ENCODE measurements at regions not wholly inside any gene's neighbourhood (a gene's known extent, or its start where the extent isn't known, plus 50 kb on each side); places are given as distances from the start of the nearest gene placed in this dataset.

DNA sequence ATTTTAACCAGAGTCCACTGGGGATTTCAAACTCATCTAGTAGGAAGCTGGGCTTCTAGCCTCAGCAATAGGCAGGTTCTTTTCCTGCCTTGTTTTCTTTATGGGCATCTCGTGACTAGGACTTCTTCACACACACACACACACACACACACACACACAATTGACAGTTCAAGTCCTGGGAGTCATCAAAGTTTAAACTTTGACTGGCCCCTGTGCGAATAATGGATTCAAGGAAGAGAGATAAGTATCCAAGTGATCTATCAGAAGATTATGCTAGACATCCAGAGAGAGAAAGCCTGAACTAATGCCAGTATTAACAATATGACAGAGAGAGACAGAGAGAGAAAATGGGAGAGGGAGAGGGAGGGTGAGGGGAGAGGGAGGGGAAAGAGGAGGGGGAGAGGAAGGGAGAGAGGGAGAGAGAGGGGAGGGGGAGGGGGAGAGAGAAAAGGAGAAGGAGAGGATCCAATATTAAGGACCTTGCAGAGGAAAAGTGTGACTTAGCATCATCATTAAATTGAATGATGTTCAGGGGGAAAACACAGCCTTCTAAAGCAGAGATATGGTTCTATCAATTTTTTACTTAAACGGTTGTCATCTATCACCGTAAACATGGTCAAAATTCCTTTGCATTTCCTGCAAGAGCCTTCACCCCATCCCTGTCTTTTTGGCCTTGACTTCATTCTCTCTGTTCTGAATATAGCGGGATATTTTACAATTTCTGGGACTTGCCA is 327.6 kb upstream of the ZEB2 start:
- no peak for DNase-seq

DNA sequence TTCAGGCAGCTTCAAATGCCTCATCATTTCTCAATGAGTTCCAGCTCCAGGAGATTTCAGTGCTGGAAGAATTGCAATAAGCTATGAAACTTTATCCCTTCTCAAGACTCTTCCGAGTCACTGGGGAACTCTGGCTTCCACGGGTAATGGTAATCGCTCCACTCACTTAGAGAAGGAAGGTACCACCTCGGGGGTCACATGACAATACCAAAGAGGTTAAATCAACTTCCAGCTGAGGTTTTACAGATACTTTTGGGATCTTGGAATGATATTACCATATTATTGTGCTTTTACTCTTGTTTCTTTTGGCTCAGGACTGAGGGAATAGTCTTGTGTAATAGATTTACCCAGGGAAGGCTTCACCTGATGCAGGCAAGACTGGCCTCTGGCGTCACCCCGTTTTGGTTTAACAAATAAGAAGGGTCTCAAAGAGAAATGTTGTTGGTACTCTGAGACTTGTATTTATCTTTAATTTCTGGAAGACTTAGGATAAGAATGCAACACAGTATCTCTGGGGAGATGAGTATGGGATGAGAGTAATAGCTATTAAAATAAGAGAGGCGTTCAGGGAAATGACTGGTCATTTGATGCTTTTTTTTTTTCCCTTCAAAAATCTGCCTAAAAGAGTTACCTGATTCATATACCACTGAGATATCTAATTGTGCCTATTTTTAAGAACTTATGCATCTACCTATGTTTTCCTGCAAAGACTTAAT is 316.9 kb upstream of the ZEB2 start:
- no peak for DNase-seq

DNA sequence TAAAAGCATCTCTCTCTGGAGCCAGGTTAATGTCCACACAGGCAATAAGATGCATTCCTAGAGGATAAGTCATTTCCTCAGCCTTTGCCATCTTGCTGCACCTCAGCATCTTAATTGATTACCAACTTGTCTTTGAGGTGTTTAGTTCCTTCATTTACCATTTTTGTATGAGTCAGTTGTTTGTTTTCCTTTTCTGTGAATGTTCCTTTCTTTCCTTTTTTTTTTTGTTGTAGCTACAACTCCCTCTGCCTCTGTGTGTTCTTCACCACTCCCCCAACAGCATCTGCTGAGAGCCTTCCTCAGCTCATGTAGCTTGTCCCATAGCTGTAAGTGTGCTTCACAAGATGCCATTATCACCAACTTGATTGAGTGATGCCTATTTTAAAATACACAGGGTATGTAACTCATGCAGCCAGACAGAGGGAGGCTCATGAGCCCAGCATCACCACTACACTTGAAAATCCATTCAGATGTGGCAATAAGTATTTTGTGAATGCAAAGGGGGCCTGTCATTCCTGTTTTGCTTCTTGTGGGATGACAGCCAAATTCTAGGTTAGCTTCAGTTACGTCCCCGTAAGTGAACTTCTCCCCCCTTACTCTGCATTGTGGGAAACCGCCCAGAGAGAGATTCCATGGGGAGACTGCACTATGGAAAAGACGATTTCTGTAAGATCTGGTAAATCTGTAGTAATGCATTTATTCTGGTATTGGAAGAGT is 315.9 kb upstream of the ZEB2 start:
- no peak for DNase-seq

DNA sequence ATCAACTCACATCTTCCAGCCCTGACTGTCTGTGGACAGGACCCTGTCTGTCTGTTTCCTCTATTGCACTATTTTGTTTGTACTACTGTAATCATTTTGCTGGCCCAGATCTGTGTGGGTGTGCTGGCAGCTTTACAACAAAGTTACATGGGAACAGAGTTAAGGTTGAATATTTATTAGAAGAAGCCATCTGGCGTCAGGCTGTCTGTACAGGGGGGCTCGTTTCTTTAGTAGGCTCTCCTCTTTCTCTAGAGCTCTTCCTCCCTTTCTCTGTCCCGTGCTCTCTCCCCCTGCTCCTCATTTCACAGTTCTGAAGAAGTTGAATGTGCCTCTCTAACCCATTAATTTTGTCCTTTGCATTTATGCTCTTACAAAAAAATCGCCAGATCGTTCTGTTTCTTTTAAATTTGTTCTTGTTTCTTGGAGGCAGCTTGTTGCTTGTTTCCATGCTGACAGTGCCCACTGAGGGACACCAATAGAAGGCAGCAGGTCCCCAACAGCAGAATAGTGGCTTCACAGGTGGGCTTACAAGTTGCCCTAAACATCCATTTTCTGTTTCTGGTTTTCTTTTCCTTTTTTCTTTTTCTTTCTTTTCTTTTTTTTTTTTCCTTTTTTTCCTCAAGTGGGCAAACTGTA is 315.2 kb upstream of the ZEB2 start:
- DNase-seq, result no peak

DNA sequence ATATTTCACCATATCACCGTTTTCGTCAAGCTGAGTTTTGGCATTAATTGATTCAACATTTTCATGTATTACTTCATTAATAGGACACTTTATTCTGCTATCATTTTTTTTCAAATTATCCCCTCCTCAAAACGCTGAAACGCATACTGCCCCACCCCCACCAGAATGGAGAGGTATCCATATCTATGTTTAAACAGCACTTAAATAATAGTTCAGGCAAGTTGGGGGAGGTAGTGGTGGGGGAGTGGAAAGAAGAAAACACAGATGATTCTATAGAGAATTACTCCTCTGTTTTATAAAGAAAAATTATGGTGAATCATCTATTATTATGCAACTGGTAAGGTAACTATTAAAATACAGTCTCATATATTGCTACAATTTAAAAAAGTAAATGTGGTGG is 314.4 kb upstream of the ZEB2 start:
- no peak for DNase-seq

DNA sequence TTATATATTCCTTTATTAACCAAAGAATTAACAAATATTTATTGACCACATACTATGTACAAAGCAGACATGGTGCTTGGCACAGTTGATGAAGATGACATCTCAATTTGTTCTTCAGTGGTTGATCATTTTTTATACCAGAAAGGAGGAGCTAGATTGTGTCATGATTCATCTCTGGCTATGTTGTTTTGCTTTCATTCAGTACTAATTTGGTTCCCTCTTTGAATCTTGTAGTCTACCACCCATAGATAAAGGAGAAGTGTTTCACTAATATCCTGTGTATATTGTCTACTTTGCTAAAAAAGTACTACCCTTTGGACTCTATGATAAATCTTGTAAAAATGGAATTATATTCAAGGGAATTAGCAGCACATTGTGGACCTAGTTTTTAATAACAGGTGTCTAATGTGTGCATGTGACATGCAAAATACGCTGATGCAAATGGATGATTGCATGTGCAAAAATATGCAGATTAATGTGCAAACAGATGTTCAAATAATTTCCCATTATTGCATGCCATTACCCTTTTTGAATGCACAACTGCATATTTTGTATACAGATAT is 313.2 kb upstream of the ZEB2 start:
- no peak for DNase-seq

DNA sequence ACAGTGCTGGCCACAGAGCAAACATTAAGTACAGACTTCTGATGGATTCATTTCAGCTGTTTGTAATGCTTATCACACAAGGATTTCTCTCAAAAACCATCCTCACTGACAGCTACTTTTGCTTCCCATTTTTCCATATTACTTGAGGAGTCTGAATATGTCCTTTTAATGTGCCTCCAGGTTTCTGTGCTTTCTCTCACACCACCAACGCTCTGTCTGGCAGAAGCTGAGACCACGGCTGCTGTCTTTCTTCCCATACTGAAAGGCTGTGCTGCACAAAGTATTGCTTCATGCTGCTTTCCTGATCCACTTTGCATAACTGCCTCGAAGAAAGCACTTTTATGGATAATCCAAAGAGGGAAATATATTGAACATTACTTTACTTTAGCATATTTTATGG is 312.1 kb upstream of the ZEB2 start:
- DNase-seq, result no peak

DNA sequence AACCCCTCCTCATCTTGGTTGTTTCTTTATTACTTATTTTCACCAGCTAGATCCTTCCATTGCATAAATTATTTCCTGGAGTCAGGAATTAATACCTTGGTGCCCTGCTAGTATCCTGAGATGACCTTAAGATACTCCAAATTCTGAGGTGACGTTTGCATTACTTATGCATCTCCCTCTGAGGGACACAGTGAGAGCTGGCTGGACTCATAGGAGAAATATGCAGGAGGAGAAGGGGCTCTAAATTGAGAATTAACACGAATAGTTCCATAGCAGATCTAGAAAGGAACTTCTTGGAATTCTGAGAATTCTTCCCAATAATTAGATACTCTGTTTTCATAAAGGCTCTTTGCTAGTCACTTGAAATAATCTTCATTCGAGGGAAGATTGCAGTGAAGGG is 310.6 kb upstream of the ZEB2 start:
- no peak for DNase-seq

DNA sequence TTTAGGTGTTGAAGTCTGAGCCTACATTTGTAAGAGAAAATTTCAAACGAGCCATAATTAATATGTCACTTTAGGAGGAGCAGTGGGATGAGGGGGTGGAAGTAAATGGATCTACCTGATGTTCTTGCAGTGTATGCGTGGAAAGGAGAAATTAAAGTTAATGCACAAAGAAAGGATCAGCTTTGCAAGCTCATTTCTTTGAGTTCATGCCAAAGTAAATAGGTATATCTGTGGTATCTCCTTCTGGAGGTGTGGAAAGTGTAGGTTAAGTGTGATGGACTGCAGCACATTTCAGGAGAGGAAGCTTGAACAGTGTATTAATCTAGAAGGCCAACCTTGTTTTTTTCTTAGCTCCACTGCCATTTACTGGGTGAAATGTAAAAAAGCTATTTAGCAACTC is 307.5 kb upstream of the ZEB2 start:
- no peak for DNase-seq

DNA sequence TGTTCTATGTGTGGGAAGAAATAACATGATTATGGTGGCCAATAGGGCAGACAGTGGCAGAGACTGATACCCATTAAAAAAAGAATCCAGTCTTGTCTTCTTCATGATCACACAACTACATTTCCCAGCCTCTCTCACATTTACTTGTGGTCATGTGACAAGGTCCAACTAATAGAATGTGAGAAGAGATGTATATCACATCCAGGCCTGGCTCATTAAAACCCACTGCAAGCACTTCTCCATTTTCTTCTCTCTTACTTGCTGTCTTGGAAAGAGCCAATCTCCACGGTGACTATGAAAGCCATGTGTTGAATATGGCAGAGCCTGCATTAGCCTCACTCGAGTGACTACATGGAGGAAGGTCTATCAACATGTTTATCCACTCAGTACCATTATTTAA is 306.2 kb upstream of the ZEB2 start:
- DNase-seq, result no peak

DNA sequence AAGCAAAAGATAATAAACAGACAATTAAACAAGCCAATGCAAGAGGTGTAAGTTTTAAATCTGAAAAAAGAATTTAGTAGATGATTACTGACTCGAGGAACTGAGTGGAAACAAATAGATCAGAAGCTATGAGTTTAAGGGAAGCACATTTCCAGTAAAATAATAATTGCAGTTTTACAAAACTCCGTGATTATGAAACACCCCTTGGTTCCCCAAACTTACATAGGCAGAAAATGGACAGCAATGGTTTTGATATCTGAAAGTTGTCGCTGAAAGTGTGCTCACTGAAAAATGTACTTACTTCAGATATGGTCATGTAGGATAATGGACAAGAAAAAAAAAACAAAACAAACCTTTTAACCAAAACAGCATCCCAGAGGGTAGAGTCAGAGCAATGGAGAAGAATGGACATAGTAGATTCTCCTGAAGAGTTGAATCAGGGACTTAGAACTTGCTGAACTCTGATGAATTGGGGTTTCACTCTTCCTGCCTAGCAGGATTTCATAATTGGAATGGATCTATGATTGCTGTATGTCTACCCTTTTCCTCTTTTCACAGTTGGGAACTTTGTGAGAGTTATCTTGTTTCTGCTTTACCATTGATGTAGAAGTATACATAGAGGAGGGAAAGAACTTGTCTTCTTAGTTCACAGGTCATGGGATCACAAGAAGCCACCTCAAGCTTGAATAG is 305.6 kb upstream of the ZEB2 start:
- no peak for DNase-seq

DNA sequence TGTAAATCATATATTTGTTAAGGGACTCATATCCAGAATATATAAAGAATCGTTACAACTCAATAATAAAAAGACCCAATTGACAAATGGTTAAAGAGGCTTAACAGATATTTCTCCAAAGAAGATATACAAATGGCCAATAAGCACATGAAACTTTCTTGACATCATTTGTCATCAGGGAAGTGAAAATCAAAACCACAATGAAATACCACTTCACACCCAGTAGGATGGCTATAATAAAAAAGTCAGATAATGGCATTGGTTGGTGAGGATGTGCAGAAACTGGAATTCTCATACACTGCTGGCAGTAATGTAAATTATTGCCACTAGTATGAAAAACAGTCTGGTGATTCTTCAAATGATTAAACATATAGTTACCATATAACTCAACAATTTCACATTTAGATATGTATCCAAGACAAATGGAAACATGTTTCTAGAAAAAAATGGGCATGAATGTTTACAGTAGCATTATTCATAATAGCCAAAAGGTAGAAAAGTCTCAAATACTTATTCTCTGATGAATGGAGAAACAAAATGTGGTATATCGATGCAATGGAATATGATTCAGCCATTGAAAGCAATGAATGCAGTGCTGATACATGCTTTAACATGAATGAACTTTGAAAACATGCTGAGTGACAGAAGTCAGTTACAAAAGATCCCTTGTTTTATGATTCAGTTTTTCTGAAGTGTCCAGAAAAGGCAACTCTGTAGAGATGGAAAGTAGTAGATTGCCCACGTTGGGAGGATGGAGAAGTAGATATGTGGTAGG is 304.6 kb upstream of the ZEB2 start:
- DNase-seq, result no peak

DNA sequence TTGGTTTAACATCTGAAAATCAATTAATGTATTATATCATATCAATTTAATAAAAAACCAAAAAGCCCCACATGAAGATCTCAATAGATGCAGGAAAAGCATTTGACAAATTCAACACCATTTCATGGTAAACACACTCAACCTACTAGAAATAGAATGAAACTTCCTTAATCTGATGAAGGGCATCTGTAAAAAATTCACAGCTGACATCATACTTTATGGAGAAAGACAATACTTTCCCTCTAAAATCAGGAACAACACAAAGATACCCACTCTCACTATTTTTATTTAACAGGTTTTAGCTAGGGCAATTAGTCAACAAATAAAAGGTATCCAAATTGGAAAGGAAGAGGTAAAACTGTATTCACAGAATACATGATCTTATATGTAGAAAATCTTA is 303.0 kb upstream of the ZEB2 start:
- DNase-seq, result no peak

DNA sequence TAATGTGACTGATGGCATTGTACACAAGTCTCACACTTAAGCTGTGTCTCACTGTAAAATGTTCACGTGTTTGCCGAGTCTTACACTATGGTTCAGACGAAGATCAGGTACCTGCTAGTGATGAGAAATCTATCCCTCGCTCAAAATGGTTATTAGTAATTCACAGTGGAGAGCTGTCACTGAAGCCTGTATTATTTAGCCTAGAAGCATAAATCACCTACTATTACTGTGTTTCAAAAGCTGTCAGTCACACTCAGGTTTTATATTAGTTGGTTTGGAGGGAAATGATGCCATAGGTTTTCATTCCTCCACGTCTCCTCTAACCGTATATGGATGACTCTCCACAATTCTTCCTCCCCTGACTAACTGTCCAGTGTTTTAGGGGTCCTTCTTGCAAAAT is 292.4 kb upstream of the ZEB2 start:
- DNase-seq, result no peak

DNA sequence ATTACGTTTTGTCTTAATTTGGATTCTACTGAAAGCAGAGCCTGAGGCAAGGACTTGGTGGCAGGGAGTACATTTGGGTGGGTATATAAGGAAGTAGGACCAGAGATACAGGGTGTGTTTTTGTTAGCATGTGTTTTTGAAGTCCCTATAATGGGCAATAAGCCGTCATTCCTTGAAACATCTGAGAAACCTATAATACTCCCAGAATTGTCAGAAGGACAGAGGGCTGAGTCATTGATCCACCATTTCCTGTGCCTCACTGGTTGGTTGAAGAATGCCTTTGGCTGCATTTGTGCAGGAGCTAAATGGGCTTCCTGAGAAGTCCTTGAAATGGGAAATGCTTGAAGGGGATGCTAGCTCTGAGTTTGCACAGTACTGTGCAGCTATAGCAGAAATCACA is 281.8 kb upstream of the ZEB2 start:
- DNase-seq, result no peak

DNA sequence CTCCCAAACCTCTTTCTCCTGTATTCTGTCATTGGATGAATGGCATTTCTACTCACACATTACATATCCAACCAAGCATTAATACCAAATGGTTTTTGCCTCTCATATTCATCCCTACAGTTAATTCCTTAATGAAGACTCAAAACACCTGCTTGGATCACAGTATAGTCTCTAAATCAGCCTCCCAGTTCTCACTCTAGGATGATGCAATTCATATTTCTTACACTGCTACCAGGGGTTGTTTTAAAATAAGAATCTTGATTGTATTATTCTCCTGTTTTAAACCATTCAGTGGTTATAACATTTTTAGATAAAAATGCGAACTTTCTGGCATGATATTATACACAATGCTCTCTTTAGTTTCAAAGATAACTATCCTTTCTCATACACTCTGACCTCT is 281.4 kb upstream of the ZEB2 start:
- DNase-seq, result no peak

DNA sequence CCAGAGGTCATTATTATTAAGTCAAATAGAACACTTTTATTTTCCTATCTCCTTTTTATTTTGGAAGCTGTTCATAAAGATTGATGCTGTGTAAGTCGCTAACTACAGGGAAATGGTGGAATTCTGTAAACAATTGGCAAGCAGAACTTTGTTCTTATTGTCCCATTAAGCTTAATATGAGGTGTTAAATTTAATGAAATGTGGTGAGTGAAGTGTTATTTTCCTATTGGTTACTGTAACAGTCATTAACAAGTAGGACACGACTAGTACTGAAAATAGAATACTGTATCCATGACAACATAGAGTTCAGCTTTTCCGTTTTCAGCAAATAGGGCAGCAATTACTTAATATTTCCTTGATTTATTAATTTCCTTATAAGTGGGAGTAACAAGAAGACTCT is 279.1 kb upstream of the ZEB2 start:
- no peak for DNase-seq

DNA sequence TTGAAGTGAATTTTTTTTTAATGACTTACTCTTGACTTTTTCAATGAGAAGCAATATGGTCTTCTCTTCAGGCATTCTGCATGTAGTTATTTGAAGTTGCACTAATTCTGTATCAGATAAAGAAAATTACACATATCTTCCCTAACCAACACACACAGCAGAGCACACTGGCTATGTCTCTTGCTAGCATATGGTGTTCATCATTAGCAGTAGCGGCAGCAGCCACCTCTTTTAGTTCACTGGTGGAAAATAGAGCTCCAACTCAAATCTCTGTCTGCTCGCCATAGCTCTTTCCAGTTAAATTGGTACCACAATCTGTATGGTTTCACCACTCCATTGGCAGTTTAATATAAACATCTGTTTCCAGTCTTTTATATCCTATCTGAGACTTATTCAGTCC is 278.1 kb upstream of the ZEB2 start:
- DNase-seq, result no peak

DNA sequence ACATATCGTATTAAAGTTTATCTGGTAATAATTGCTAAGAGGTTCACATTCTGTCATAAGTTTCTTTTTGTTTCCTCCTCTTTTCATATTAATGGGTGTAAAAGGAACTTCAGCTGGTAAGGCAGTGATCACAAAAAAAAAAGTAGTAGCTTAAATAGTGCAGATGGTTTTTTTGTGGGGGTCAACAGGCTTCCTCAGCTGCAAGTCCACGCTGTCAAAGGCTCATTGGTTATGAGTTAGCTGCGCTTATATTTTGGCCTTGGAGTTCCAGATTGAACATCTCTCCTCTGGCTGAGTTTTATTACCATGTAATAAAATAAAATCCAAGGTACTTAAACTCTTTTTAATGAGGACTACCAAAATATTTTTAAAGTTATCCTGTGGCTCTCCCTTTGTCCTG is 277.0 kb upstream of the ZEB2 start:
- no peak for DNase-seq

DNA sequence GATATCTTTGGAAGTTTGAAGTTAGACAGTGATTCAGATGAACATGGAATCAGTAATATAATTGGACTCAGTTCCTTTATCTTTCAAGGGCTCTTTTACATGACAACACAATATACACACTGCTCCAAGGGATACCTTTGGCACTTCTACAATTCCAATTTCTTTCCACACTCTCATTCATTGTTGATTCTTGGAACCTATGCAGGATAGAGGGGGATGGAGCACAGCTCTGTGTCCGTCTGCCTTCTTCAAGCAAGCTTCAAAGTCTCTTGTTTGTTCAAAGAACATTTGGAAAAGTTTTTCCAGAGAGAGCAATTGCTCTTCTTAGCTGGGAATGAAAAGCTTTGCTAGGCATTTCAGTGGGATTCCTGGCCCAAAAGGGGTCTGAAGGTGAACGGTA is 276.2 kb upstream of the ZEB2 start:
- no peak for DNase-seq

DNA sequence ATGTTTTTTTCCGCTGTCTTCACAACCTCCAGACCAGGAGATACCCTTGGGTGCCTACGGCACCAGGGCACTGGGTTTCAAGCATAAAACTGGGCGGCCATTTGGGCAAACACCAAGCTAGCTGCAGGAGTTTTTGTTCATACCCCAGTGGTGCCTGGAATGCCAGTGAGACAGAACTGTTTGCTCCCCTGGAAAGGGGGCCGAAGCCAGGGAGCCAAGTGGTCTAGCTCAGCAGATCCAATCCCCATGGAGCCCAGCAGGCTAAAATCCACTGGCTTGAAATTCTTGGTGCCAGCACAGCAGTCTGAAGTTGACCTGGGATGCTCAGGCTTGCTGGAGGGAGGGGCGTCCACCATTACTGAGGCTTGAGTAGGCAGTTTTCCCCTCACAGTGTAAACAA is 265.3 kb upstream of the ZEB2 start:
- no peak for DNase-seq

DNA sequence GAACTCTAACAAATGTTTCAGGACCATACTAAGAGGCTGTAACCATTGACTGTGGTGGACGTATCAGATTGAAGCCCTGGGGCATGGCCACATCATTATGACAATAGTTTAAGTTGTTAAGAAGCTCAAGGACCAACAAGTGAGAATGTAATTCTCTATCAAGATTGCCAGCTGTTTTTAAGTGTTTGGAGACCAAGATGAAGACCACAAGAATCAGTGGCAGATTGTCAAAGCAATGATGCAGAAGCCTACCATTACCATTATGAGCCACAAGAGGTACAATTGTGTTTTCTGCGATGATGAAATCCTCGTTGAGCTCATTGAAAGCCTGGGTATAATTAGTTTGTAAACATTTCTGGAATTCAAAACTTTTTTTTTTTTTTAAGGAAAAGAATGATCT is 261.1 kb upstream of the ZEB2 start:
- DNase-seq, result no peak

All from NCI-H2029 (cell line).